Activated naive CD4-positive, alpha-beta T cell treated with anti-CD3 and anti-CD28 coated beads for 36 hours (primary cell): ENCODE measurements at regions not wholly inside any gene's neighbourhood (a gene's known extent, or its start where the extent isn't known, plus 50 kb on each side); places are given as distances from the start of the nearest gene placed in this dataset.

Experiments
- CTCF ChIA-PET: fragments of 350-600 bp; sonication (Branson Sonifier 250); formaldehyde crosslinking; loops from one replicate; lab custom pipeline; 2021; ENCODE audit warnings: antibody characterized with exemption; lab: Charles Lee
- DNase-seq: peaks from one replicate; pipeline ENCODE4 v3.0.0-alpha.2; 2020
- H3K27ac Mint-ChIP-seq: one replicate; pipeline ENCODE4 v1.8.0; 2021; ENCODE audit warnings: mild to moderate bottlenecking, mixed read lengths
- H3K27me3 Mint-ChIP-seq: one replicate; pipeline ENCODE4 v1.8.0; 2021; ENCODE audit warnings: low read depth, mixed read lengths
- H3K36me3 Mint-ChIP-seq: one replicate; pipeline ENCODE4 v1.8.0; 2021; ENCODE audit warnings: low read depth, mixed read lengths
- H3K4me1 Mint-ChIP-seq: one replicate; pipeline ENCODE4 v1.8.0; 2021; ENCODE audit warnings: low read depth, mixed read lengths
- H3K4me3 Mint-ChIP-seq: one replicate; pipeline ENCODE4 v1.8.0; 2021; ENCODE audit warnings: mild to moderate bottlenecking, moderate library complexity, mixed read lengths
- H3K9me3 Mint-ChIP-seq: one replicate; pipeline ENCODE4 v1.8.0; 2021; ENCODE audit warnings: mixed read lengths
- intact Hi-C: fragments of 100-400 bp; cut with micrococcal nuclease; formaldehyde crosslinking; loops from one replicate; pipeline ENCODE4 v1.15.1; 2023

DNA sequence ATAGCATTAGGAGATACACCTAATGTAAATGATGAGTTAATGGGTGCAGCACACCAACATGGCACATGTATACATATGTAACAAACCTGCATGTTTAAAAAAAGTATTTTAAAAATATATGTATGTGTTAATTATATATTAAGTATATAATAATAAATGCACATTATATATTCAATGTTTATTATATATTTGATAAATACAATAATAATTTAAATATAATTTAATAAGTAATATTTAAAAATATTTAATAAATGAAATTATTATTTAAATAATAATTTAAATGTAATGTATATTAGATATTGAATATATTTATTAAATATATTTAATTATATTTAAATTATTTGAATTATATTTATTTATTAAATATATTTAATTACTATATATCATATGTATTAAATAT, 661.3 kb upstream of the COBL start:
- no peaks in the 10 kb centered on the region for H3K36me3 Mint-ChIP-seq
- intact Hi-C loops, result no loop called here
- CTCF ChIA-PET, result no interaction called here
- no peak overlapping the region for H3K4me3 Mint-ChIP-seq
- H3K27ac Mint-ChIP-seq, result no peak overlapping the region
- H3K9me3 Mint-ChIP-seq, result peaks cover 8% of the 10 kb centered on the region
- no peaks in the 10 kb centered on the region for H3K27me3 Mint-ChIP-seq
- DNase-seq, result no peak
- H3K4me1 Mint-ChIP-seq, result no peaks in the 10 kb centered on the region

DNA sequence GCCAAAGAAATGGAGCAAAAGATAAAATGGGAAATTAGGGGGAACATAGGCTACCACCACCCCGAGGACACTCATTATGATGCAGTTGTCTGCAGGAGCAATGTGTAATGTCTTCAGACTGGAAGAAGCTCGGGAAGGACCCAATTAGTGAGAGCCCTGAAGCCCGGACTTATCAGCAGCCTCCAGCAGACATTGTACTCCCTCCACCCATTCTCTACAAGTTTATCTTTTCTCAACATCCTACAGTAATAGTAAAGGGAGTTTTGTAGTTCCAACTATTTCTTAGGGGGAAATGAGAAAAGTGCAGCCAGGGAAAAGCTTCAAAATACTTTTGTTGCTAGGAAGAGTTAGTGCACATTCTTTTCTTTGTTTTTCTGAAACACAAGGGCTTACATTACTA, 657.3 kb upstream of the COBL start:
- CTCF ChIA-PET, result no interaction called here
- intact Hi-C loops, result no loop called here

DNA sequence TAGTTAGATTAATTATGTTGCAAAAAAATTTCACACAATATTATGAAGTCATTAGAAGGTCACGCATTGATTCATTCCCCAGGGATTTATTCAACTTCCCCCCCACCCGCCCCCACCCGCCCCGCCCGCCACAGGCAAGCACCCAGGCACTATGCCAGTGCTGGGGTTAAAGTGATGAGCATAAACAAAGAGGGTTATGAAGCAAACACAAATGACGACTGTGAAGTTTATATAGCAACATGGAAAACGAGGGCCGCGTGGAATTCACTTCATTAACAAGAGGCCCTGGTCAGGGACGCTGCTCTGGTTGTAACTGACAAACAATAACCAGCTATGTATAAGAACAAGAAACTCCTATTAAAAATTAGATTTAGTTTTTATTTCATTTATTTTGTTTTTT, 656.5 kb upstream of the COBL start:
- Mint-ChIP-seq H3K4me1 (no peaks in the 10 kb centered on the region), H3K36me3 (no peaks in the 10 kb centered on the region), H3K27ac (no peak overlapping the region), H3K4me3 (no peak overlapping the region), H3K27me3 (no peaks in the 10 kb centered on the region), H3K9me3 (peaks cover 4% of the 10 kb centered on the region)
- no peak for DNase-seq
- CTCF ChIA-PET, result no interaction called here
- intact Hi-C loops, result no loop called here

More for the DNA sequence above, 657.3 kb upstream of the COBL start:
- no peaks in the 10 kb centered on the region for H3K36me3 Mint-ChIP-seq
- no peak overlapping the region for H3K4me3 Mint-ChIP-seq
- H3K27me3 Mint-ChIP-seq, result no peaks in the 10 kb centered on the region
- no peak overlapping the region for H3K27ac Mint-ChIP-seq
- peaks cover 4% of the 10 kb centered on the region for H3K9me3 Mint-ChIP-seq
- H3K4me1 Mint-ChIP-seq, result no peaks in the 10 kb centered on the region
- DNase-seq, result no peak

GRCh38 chr7:51970961-51971665, 654.5 kb upstream of the COBL start:
- H3K27me3 Mint-ChIP-seq, result no peaks in the 10 kb centered on the region
- intact Hi-C loops, result no loop called here
- H3K9me3 Mint-ChIP-seq, result peaks cover 6% of the 10 kb centered on the region
- CTCF ChIA-PET, result no interaction called here
- no peaks in the 10 kb centered on the region for H3K4me1 Mint-ChIP-seq
- DNase-seq, result no peak
- no peaks in the 10 kb centered on the region for H3K36me3 Mint-ChIP-seq
- H3K27ac Mint-ChIP-seq, result no peak overlapping the region
- no peak overlapping the region for H3K4me3 Mint-ChIP-seq

GRCh38 chr7:51968461-51968860, 651.9 kb upstream of the COBL start:
- CTCF ChIA-PET, result no interaction called here
- no peak overlapping the region for H3K4me3 Mint-ChIP-seq
- no peak for DNase-seq
- no peaks in the 10 kb centered on the region for H3K36me3 Mint-ChIP-seq
- no peaks in the 10 kb centered on the region for H3K27me3 Mint-ChIP-seq
- intact Hi-C loops, result no loop called here
- no peaks in the 10 kb centered on the region for H3K4me1 Mint-ChIP-seq
- no peak overlapping the region for H3K27ac Mint-ChIP-seq
- H3K9me3 Mint-ChIP-seq, result peaks cover 6% of the 10 kb centered on the region

DNA sequence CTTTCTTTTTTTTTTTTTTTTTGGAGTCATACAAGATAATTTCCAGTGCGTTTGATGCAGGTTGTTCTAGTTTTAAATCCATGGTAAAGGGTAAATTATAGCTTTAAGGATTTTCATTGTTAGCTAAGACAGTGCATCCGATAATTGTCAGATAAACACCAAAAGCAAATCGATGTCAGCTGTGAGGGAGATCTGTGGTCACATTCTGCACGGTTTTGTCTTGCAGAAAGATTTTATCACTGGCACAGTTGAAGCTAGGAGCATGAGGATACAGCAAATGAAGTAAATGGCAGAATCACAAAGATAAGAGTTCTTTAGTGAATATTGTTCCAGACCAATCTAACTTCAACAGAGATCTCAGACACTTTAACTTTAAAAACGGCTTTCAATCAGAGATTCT, 648.8 kb upstream of the COBL start:
- peaks cover 4% of the 10 kb centered on the region for H3K9me3 Mint-ChIP-seq
- no peaks in the 10 kb centered on the region for H3K36me3 Mint-ChIP-seq
- CTCF ChIA-PET, result interaction anchor here (0.8 kb wide), 1 partner anchor 54 kb away, joined by 3 read pairs; no protein-coding TSS in a partner anchor
- intact Hi-C loops, result no loop called here
- H3K27ac Mint-ChIP-seq, result no peak overlapping the region
- DNase-seq, result no peak
- no peaks in the 10 kb centered on the region for H3K4me1 Mint-ChIP-seq
- no peak overlapping the region for H3K4me3 Mint-ChIP-seq
- no peaks in the 10 kb centered on the region for H3K27me3 Mint-ChIP-seq

DNA sequence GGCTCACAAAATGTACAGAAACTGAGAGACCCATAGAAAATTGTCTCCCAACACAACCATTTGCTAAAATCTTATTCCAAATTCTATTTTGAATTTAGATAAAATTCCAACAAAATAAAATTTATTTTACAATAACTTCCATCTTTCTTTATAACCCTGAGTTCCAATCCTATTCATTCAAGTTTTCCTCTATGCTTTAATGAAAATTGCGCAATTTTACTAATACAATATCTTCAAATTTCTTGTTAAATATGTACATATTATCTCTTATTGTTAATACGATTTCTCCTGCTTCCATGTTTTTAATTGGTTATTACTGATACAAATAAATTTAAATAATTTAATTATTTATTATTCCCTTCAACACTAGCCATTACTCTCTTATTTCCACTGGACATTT, 645.2 kb upstream of the COBL start:
- no peak for DNase-seq
- H3K27ac Mint-ChIP-seq, result no peak overlapping the region
- no peaks in the 10 kb centered on the region for H3K4me1 Mint-ChIP-seq
- H3K4me3 Mint-ChIP-seq, result no peak overlapping the region
- no peaks in the 10 kb centered on the region for H3K36me3 Mint-ChIP-seq
- H3K9me3 Mint-ChIP-seq, result peaks cover 12% of the 10 kb centered on the region
- CTCF ChIA-PET, result no interaction called here
- H3K27me3 Mint-ChIP-seq, result no peaks in the 10 kb centered on the region
- intact Hi-C loops, result no loop called here

- Mint-ChIP-seq H3K4me3 (no peak overlapping the region), H3K9me3 (no peaks in the 10 kb centered on the region), H3K4me1 (no peaks in the 10 kb centered on the region), H3K27me3 (no peaks in the 10 kb centered on the region), H3K36me3 (no peaks in the 10 kb centered on the region), H3K27ac (no peak overlapping the region)
- DNase-seq, result no peak
- CTCF ChIA-PET, result no interaction called here
- intact Hi-C loops, result no loop called here
Observed at GRCh38 chr7:51950813-51951212, 634.2 kb upstream of the COBL start.

- intact Hi-C loops, result no loop called here
- Mint-ChIP-seq H3K9me3 (no peaks in the 10 kb centered on the region), H3K4me3 (no peak overlapping the region), H3K4me1 (no peaks in the 10 kb centered on the region), H3K36me3 (no peaks in the 10 kb centered on the region), H3K27ac (no peak overlapping the region), H3K27me3 (no peaks in the 10 kb centered on the region)
- no peak for DNase-seq
- CTCF ChIA-PET, result no interaction called here
Observed at GRCh38 chr7:51949726-51950644, 633.4 kb upstream of the COBL start.

GRCh38 chr7:51930834-51931233, 614.2 kb upstream of the COBL start:
- H3K36me3 Mint-ChIP-seq, result no peaks in the 10 kb centered on the region
- H3K4me3 Mint-ChIP-seq, result no peak overlapping the region
- no peaks in the 10 kb centered on the region for H3K4me1 Mint-ChIP-seq
- no peak for DNase-seq
- no peak overlapping the region for H3K27ac Mint-ChIP-seq
- intact Hi-C loops, result no loop called here
- no peaks in the 10 kb centered on the region for H3K27me3 Mint-ChIP-seq
- H3K9me3 Mint-ChIP-seq, result peaks cover 18% of the 10 kb centered on the region
- CTCF ChIA-PET, result no interaction called here

DNA sequence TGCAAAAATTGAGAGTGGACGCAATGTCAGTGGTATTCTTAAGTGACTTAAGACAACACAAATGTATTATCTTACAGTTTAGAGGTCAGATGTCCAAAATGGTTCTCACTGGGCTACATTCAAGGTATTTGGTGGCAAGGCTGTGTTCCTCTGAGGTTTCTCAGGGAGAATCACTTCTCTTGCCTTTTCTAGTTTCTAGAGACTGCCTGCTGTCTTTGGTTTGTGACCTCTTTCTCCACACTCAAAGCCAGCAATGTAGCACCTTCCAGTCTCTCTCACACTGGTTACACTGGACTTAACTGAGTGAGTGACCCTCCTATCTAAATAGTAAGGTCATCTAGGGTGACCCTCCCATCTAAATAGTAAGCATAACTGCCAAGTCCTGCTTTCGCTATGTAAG, 613.2 kb upstream of the COBL start:
- intact Hi-C loops, result no loop called here
- peaks cover 19% of the 10 kb centered on the region for H3K9me3 Mint-ChIP-seq

GRCh38 chr7:51927738-51928137, 611.1 kb upstream of the COBL start:
- Mint-ChIP-seq H3K36me3 (no peaks in the 10 kb centered on the region), H3K4me1 (no peaks in the 10 kb centered on the region), H3K27ac (no peak overlapping the region), H3K9me3 (peaks cover 15% of the 10 kb centered on the region), H3K27me3 (no peaks in the 10 kb centered on the region), H3K4me3 (no peak overlapping the region)
- no peak for DNase-seq
- intact Hi-C loops, result no loop called here
- CTCF ChIA-PET, result interaction anchor here (0.7 kb wide), 1 partner anchor 13 kb away, joined by 3 read pairs; no protein-coding TSS in a partner anchor

More for the DNA sequence above, 613.2 kb upstream of the COBL start:
- no peak overlapping the region for H3K27ac Mint-ChIP-seq
- DNase-seq, result no peak
- no peak overlapping the region for H3K4me3 Mint-ChIP-seq
- CTCF ChIA-PET, result no interaction called here
- H3K36me3 Mint-ChIP-seq, result no peaks in the 10 kb centered on the region
- H3K4me1 Mint-ChIP-seq, result no peaks in the 10 kb centered on the region
- no peaks in the 10 kb centered on the region for H3K27me3 Mint-ChIP-seq

DNA sequence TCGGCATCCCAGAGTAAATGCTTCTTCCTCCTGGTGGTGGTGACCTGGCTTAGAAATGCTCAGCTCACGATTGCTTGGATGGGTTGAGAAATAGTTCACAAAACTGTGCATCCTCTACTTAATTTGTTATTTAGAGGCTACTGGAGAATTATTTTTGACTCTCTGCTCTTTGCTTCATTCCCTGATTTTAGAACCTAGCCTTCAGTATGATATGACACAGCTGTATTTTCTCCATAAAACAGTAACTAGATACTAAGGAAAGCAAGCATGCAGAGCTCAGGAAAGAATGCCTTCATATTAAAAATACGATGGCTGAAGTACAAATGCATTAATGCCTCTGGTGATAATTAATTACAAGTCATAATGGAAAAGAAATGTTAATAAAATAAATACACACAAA, 602.0 kb upstream of the COBL start:
- CTCF ChIA-PET, result no interaction called here
- Mint-ChIP-seq H3K27ac (no peak overlapping the region), H3K4me3 (no peak overlapping the region), H3K27me3 (no peaks in the 10 kb centered on the region), H3K4me1 (no peaks in the 10 kb centered on the region), H3K9me3 (peaks cover 14% of the 10 kb centered on the region), H3K36me3 (no peaks in the 10 kb centered on the region)
- intact Hi-C loops, result no loop called here
- DNase-seq, result no peak
